GM18505 (cell line): ENCODE measurements at regions not wholly inside any gene's neighbourhood (a gene's known extent, or its start where the extent isn't known, plus 50 kb on each side); places are given as distances from the start of the nearest gene placed in this dataset.

Experiments
- ATAC-seq: cut with Tn5 transposase; IDR thresholded peaks from one replicate; pipeline ENCODE4 v1.9.1; 2021; ENCODE audit not compliant: unreplicated experiment
- POLR2A ChIP-seq: IDR thresholded peaks from 4 replicates; pipeline ENCODE4 v1.6.1; 2011; ENCODE audit warnings: borderline replicate concordance; ENCODE audit not compliant: insufficient read depth, insufficient read length; ENCODE audit errors: extremely low read depth

DNA sequence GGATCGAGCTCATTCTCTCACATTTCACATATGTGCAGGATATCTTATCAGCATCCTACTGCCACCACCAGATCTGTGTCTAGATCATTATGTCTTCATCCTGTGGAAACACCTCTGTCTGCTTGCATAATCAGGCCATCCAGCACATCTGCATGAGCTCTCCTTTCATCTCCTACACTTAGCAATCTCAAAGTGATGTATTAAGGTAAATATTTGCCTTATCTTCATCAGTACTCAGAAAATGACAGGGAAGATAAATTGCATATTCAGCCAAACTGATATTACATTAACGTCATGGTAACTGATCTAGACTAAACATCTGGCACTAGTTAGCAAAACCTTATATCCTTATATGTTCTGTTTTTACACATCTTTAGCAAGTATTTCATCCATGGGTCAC lies 207.3 kb upstream of the PABPC4L start:
- no peak for ATAC-seq
- no peak for TF ChIP-seq POLR2A

DNA sequence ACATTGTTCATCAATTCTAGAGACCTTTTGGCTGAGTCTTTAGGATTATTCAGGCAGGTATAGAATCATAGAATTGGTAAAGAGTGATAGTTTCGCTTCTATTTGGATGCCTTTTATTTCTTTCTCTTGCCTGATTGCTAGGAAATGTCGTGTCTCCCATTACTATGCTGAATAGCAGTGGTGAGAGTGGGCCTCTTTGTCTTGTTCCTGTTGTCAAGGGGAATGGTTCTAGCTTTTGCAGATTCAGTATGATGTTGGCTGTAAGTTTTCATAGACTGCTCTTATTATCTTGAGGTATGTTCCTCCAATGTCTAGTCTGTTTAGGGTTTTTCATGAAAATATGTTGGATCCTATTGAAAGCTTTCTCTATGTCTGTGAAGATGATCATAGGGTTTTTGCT lies 200.2 kb upstream of the PABPC4L start:
- ATAC-seq = no peak
- TF ChIP-seq POLR2A = no peak

- TF ChIP-seq POLR2A = no peak
- ATAC-seq = no peak
These were observed 192.0 kb upstream of the PABPC4L start for GRCh38 chr4:134393592-134393991.

DNA sequence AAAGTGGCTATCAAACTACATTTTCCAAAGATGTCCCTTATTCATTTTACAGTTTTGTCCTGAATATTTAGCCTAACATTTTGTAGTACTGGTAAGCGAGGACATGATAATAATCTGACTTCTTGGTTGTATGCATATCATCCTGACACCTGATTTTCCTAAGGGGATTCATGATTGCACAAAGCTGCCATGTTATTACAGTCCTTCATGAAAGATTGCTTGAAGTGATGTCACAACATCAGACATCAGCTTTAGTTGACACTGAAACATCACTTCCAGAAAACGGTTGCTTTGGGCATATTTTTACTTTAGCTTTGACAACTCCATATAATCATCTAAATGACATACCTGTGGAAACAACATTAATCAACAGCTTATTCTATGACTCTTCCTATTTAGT lies 188.7 kb upstream of the PABPC4L start:
- no peak for ATAC-seq
- no peak for TF ChIP-seq POLR2A

DNA sequence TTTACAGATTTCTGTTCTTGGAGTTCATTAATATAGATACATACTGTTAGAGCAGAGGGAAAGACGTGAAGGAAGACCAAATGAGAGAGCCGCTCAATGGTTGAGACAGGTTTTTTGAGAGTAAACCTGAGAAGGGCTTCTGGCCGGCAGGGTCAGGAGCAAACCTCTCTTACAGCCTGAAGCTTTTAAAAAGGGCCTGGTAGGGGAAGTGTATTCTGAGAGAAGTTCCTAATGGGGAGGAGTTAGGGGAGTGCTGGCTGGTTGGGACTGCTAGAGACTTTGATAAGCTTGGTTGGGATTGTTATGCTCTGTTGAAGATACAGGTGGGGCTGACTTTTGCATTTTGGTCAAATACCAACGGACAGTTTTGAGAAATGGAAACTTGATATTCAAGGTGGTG lies 186.8 kb upstream of the PABPC4L start:
- no peak for ATAC-seq
- no peak for TF ChIP-seq POLR2A

DNA sequence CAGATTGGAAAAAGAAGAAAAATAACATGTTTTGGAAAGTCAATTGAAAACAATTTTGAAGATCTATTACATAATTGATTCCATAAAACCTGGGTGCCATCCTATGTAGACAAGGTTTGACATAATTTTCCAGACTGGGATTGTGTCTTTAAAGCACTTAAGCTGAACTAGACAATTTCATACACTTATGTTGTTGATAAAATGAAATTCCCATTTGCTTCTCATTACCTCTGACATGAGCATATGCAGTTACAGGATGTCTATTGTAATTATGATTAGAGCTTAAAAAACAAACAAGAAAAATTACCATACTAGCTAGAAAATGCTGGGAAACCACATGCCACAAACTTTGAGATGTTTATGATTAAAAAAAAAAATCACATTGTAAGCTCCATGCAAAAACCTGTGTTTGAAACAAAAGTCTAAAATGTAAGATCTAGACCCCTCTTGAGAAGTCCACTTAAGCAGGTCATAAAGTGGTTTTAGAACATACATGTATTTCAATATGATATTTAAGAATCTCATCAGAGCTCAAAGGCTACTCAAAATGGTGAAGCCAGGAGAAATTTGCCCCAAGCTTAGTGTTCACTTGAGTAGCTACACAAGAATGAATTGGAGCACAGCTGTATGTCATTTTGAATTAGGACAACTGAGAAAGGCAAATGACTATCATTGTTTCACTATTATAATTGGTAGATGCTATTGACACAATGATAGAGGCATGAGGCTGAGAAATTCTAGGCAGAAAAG lies 181.1 kb upstream of the PABPC4L start:
- no peak for TF ChIP-seq POLR2A
- no peak for ATAC-seq

DNA sequence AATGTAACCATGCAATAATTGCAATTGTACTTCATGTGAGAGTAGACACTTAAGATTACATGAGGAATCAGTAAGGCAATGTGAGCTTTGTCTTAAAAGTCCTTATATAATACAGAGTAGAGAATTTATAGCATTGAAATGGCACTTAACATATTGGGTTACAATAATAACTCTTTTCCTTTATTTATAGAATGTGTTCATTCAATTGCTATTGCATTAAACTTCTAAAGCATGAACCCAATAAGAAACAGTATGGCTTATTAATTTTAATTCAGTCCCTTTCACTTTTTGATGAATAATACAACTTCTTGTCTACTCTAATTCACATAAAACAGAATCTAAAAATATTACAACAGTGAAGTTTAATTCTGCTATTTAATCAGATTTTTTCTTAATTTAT lies 174.2 kb upstream of the PABPC4L start:
- no peak for ATAC-seq
- TF ChIP-seq POLR2A = no peak

DNA sequence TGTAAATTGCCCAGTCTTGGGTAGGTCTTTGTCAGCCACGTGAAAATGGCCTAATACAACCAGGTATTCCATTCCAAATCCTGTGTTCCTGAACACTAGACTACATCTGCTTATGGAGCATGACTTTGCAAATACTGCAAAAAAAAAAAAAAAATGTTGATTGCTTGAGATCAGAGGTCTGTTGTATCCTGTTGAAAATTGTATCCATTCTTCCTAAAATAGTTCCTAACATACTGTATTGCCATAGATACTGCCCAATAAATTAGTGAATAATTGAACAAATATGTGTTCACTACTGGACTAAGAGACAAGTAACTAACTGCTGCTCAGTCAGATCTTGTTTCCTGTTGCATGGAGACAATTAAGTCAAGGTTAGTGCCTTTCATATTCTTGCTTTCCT lies 164.3 kb upstream of the PABPC4L start:
- no peak for TF ChIP-seq POLR2A
- ATAC-seq = no peak

GRCh38 chr4:134364928-134365327 lies 163.3 kb upstream of the PABPC4L start:
- ATAC-seq = no peak
- no peak for TF ChIP-seq POLR2A

DNA sequence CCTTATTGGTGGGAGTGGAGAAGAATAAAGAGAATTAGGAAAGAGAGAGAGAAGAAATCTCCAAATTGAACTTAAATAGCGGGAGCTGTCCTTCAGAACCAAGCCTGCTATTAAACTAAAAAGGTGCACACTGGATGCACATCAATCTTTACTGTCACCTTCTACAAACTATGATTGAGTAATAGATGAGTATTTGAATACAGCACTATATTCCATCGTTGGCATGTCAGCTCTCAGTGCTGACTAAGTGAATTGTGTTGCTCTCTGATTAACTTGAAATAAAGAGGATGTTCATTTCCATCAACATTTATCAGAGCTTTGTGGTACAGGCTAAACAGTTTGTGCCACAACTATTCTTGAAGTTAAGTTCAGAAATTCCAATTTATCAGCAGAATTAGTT lies 143.7 kb upstream of the PABPC4L start:
- ATAC-seq = no peak
- TF ChIP-seq POLR2A = no peak

GRCh38 chr4:134343656-134344055 lies 142.1 kb upstream of the PABPC4L start:
- ATAC-seq = no peak
- TF ChIP-seq POLR2A = no peak

GRCh38 chr4:134343081-134343480 lies 141.5 kb upstream of the PABPC4L start:
- no peak for TF ChIP-seq POLR2A
- ATAC-seq = no peak

DNA sequence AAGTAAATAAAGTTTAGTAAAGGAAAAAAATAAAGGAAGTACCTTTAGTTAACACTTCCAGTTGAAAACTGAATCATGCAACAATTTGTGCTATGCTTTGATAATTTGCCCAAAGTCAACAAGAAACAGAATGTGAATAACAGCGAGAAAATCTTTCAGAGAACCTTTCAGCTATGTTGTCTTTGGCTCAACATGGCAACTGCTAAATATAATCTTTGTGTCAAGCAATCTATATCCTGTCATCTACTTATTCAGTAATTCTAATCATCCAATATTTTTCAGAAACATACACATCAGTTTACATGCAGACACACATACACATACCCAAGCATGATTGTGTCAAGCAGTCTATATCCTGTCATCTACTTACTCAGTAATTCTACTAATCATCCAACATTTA lies 136.0 kb upstream of the PABPC4L start:
- no peak for ATAC-seq
- no peak for TF ChIP-seq POLR2A

DNA sequence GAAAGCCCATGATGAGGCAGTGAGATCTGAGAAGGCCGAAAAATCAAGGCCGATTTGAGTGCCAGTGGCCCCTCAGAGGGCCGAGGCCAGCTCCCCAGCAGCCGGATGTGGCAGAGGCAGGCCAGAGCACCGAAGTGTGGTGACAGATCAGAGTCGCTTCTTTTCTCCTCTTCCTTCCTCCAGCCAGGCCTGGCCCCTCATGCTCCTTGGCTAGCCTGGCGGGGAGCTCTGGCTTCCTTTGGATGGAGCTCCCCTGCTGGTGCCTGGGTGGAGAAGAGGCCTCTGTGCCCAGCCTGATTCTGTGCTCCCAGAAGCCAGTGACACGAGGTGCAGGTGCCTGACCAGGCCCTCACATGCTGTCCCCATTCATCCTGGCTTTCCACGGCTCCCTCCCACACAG lies 127.2 kb upstream of the PABPC4L start:
- ATAC-seq = no peak
- no peak for TF ChIP-seq POLR2A
